HG03439 (cell line): ENCODE measurements at regions not wholly inside any gene's neighbourhood (a gene's known extent, or its start where the extent isn't known, plus 50 kb on each side); places are given as distances from the start of the nearest gene placed in this dataset.
A peak's percentile ranks its signal among the peaks of the same experiment; 100 is the strongest.

Experiments used
- ATAC-seq: cut with Tn5 transposase; IDR thresholded peaks from one replicate; pipeline ENCODE4 v1.9.1; 2021; ENCODE audit warnings: mild to moderate bottlenecking, moderate library complexity; ENCODE audit not compliant: unreplicated experiment

DNA sequence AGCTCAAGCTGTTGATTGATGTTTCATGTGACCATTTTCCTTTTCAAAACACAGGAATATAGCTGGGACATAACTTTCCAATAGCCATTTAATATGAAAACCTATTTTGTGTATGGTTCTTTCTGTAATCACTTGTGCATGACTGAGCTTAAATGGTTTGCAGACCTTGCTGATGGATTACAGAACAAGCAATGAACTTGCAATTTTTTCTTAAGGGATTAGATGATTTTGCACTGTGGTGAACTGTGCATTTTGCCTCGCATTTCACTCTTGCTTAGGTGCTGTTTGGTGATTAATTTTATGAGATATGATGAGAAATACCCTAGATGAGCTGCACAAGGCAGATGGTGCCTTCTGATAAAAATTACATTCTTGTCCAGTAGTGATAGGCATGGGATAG lies 419.0 kb upstream of the FBXO33 start:
- ATAC-seq, result no peak

GRCh38 chr14:39847852-39848251 lies 415.6 kb upstream of the FBXO33 start:
- ATAC-seq, result no peak

GRCh38 chr14:39847194-39847593 lies 415.0 kb upstream of the FBXO33 start:
- no peak for ATAC-seq

DNA sequence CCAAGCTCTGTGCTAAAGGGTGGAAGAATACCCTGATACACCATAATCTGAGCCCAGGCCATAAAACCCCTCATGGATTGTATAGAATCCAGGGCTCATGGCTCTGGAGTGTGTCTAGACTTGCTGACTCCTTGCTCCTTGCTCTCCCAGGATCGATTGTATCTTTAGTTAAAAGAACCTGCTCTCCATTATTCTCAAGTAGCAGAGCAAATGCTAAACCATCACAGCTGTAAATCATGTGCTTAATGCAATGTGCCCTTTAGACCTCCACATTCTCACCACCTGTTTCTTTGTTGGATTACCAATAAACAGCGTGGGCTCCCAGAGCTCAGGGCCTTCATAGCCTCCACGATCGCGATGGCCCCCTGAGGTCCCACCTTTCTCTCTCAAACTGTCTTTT lies 411.6 kb upstream of the FBXO33 start:
- ATAC-seq, result no peak

DNA sequence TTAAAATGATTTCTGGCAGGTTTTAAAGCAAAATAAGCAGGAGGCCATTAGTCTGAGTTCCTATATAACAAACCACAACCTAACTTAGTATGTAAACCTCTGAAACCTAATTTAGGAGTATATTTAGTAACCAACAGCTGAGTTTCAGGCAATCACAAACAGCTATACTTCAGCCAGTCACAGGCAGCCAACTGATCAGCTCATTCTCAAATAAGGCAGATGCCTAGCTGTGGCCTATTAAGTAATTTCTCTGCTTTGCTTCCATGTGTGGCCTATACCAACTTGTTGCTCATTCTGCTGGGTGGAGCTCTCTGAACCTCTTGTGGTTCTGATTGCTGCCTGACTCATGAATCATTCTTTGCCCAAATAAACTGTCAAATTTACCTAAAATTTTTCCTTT lies 408.9 kb upstream of the FBXO33 start:
- peak; percentile 53 for ATAC-seq

- peak; percentile 100 for ATAC-seq
Observed at GRCh38 chr14:39827901-39828655, 395.8 kb upstream of the FBXO33 start.

GRCh38 chr14:39812532-39813320 lies 380.5 kb upstream of the FBXO33 start:
- no peak for ATAC-seq

DNA sequence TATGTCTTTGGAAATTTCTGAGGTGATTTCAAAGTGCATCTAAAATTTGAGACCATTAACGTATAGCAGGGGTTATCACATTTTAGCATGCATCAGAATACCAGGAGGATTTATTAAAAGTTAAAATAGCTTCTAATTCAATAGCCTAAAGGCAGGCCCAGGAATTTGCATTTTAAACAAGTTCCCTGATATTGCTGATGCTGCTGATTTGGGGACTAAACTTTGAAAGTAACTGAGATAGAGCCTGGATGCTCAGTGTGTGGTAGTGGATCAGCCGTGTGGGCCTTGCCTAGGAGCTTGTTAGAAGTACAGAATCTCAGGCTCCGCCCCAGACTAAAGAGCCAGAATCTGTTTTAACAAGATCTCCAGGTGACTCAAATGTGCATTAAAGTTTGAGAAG lies 375.0 kb upstream of the FBXO33 start:
- ATAC-seq, result no peak

- ATAC-seq, result no peak
Observed at GRCh38 chr14:39784461-39784860, 352.2 kb upstream of the FBXO33 start.

DNA sequence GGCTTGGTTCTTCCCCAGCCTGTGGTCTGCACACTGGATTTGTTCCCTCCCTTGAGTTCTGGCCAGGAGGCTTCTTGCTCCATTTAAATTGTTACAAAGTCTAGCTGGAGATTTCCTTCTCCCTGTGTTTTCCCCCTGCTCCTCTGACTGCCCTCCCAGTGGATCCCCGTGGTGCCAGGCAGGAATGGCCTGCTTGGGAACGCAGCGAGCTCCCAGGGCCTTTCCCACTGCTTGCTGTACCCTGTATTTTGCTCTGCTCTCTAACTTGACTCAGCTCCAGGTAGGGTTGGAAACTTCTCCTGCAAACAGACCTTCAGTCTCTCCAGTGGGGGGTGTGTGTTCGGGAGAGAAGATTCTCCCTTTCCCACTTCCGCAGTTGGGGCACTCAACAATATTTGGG lies 349.2 kb upstream of the FBXO33 start:
- ATAC-seq, result no peak

- no peak for ATAC-seq
Observed at GRCh38 chr14:39773387-39774126, 341.3 kb upstream of the FBXO33 start.

DNA sequence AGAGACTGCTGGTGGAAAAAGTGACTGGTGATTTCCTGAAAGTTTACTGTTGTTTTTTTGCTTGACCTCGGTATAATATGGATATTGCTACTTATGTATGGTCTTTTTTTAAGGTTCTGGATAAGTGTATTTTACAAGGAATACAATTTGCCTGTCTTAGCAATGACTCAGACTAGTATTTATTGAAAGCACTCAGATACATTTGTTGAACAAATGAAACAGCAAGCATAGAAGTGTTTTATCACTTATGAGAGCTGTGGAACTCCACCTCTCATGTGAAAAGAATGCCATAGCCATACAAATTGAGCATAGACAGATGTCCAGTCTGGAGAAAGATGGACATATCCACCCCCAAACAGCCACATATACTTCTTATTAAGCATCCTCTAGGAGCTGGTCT lies 340.4 kb upstream of the FBXO33 start:
- ATAC-seq, result no peak

DNA sequence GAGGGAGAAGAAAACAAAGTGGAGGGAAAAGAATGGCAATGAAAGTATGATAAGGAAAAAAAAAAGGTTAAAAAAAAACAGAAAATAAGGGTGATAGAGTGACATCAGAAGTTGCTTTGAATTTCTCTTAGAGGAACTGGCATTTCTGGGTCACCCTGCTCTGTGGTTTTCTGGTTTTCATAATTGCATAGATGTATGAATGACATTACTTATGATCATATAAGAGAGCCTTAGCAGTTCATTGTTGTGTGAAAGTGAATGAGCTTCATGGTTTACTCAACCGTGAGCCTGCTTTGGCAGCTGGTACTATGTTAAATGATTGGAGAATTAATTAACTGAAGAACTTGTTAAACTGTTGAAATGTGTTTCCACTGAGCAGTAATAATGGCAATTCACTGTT lies 336.4 kb upstream of the FBXO33 start:
- ATAC-seq, result no peak

- ATAC-seq, result no peak
Observed at GRCh38 chr14:39766397-39767000, 334.3 kb upstream of the FBXO33 start.

DNA sequence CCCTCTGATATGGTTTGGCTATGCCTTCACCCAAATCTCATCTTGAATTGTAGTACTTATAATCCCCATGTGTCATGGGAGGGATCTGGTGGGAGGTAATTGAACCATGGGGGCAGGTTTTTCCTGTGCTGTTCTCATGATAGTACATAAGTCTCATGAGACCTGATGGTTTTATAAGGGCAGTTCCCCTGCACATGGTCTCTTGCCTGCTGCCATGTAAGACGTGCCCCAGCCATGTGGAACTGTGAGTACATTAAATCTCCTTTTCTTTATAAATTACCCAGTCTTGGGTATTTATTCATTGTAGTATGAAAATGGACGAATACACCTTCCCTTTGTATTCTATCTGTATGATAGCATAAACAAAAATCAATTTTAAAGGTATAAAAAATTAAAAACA lies 333.4 kb upstream of the FBXO33 start:
- ATAC-seq, result no peak

- ATAC-seq, result peak; percentile 43
Observed at GRCh38 chr14:39763402-39763890, 331.2 kb upstream of the FBXO33 start.

DNA sequence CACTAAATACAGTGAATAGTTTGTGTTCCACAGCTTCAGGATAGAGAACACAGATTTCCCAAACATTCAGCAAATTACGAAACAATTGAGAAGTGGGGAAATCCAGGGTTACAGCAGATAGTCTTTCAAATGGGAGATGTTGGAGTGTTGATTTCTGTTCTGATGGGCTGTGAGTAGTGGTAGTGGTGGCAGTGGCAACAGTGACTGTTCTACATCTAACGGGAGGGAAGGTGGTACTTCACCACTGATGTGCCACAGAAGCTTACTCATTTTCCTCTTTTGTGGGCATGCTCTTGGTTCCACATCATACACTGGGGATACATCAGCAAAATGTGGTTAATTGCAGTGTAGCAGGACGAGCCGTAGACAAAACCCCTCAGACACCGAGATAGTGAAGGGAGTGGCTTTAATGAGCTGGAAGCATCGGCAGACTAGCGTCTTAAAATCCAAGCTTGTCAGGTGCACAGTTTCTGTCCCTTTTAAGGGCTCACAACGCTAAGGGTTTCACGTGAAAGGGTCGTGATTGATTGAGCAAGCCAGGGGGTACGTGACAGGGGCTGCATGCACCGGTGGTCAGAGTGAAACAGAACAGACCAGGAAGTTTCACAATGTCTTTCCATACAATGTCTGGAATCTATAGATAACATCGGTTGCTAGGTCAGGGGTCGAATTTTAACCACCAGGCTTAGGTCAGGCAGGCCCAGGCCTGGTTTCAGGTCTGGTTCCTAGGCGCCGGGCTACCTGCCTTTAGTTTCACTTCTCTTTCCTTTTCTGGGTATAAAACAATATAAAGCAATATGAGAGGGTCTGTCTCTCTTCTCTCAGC lies 330.6 kb upstream of the FBXO33 start:
- peak; percentile 61 for ATAC-seq

GRCh38 chr14:39755269-39755878 lies 323.1 kb upstream of the FBXO33 start:
- no peak for ATAC-seq

DNA sequence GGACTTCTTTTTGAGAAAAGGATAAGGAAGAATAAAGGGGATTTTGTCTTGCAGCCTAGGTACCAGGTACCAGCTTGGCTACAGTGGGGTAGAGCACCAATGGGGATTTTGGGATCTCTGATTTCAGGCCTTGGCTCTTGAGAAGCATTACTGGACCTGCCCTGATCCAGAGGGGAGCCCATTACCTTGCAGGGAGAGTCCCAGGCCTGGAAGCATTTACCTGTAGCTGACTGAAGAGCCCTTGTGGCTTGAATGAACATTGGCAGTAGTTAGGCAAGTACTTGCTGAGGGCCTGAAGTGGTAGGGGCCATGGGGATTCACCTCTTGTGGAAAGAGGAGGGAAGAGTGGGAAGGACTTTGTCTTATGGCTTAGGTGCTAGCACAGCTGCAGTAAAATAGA lies 308.2 kb upstream of the FBXO33 start:
- ATAC-seq, result no peak

DNA sequence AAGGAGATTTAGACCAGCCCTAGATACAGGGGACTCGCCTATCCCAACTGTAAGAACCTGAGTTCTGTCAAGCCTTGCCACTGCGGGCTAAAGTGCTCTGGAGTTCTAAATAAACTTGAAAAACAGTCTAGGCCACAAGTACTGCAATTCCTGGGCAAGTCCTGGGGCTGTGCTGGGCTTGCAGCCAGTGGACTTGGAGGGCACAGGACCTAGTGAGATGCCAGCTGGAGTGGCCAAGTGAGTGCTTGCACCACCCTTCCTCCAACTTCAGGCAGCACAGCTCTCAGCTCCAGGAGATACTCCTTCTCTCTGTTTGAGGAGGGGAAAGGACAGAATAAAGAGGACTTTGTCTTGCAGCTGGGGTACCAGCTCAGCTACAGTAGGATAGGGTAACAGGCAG lies 307.6 kb upstream of the FBXO33 start:
- no peak for ATAC-seq
